GM21381 (cell line): ENCODE measurements at regions not wholly inside any gene's neighbourhood (a gene's known extent, or its start where the extent isn't known, plus 50 kb on each side); places are given as distances from the start of the nearest gene placed in this dataset.

ENCODE experiments used
- ATAC-seq: cut with Tn5 transposase; IDR thresholded peaks from one replicate; pipeline ENCODE4 v1.9.1; 2021; ENCODE audit warnings: mild to moderate bottlenecking, moderate library complexity; ENCODE audit not compliant: unreplicated experiment

- ATAC-seq: no peak
Measured at GRCh38 chr12:31783996-31784645, 55.3 kb upstream of the AMN1 start.

- ATAC-seq: no peak
Measured at GRCh38 chr12:31783556-31783955, 54.7 kb upstream of the AMN1 start.

DNA sequence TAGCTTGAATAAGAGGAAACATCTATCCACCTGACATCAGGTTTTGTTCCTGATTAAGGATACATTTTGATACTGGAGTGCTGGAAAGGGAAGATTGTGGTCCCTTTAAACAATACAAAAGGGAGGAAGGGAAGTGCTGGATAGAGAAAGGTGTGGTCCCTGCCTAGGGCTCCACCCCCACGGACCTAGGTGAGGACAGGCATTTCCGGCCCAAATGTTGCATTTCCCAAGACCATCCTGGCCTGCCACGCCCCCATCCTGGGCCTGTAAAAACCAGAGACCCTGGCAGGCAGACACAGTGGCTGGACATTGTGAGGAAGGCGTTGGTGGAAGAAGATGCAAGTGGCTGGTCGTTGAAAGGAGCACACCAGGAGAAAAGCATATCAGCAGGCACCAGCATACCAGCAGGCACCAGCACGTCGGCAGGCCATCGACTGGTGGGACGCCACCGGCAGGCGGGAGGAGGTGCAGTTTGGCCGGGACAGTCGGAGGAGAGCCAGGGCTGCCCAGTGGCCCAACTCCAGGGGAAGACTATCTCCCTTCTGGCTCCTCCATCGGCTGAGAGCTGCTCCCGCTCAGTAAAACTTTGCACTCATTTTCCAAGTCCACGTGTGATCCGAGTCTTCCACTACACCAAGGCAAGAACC lies 53.2 kb upstream of the AMN1 start:
- ATAC-seq: no peak

DNA sequence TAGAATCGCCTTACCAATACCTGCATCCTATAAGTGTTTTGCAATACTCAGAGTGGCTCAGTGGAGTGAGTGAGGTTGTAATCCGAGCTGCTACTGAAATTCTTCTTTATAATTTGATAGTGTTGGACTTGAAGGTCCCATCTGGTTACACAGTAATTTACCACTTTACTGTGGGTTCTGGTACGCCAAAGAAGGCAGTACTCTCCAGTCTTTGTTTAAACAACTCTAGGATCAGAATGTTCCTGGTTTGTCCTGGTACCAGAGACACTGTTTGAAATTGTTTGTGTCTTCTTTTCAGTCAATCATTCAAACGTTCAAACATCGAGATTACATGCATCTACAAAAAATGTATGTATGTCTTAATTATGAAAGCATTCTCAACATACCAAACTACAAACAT lies 51.3 kb upstream of the AMN1 start:
- ATAC-seq: no peak

DNA sequence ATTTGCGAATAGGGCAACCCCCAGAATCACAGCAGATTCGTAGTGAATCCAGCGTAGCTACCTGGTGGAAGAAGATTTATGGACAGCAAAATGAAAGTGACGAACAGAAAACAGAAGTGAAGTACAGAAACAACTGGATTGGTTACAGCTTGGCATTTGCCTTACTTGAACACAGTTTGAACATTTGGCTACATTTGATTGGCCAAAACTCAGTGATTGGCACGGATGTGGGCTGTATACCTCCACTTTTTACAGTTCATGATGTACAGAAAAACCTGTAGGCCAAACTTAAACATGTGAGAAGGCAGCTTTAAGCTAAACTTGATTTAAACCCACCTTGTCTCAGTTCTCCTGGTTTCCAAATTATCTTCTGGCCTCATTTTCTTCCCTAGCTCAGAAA lies 49.9 kb upstream of the AMN1 start:
- ATAC-seq: no peak
